GM21619 (cell line): ENCODE measurements at regions not wholly inside any gene's neighbourhood (a gene's known extent, or its start where the extent isn't known, plus 50 kb on each side); places are given as distances from the start of the nearest gene placed in this dataset.
"Not testable (repeated sequence)": the region's sequence is repeated elsewhere in the genome, so short reads cannot be mapped to it uniquely, and the experiment has no call there.

Source experiments
- ATAC-seq: cut with Tn5 transposase; IDR thresholded peaks from one replicate; pipeline ENCODE4 v1.9.1; 2021; ENCODE audit not compliant: unreplicated experiment

GRCh38 chr12:78490861-78491260 lies 373.7 kb upstream of the SYT1 start:
- no peak for ATAC-seq

- ATAC-seq, result no peak
Observed at GRCh38 chr12:78494911-78495310, 369.7 kb upstream of the SYT1 start.

GRCh38 chr12:78501825-78502224 lies 362.7 kb upstream of the SYT1 start:
- no peak for ATAC-seq

- ATAC-seq, result no peak
Observed at GRCh38 chr12:78519422-78519821, 345.2 kb upstream of the SYT1 start.

GRCh38 chr12:78530100-78530765 lies 334.3 kb upstream of the SYT1 start:
- no peak for ATAC-seq

GRCh38 chr12:78531831-78532458 lies 332.6 kb upstream of the SYT1 start:
- ATAC-seq, result no peak

- no peak for ATAC-seq
Observed at GRCh38 chr12:78534311-78534710, 330.3 kb upstream of the SYT1 start.

GRCh38 chr12:78540606-78541336 lies 323.8 kb upstream of the SYT1 start:
- no peak for ATAC-seq

- ATAC-seq, result no peak
Observed at GRCh38 chr12:78550831-78551230, 313.7 kb upstream of the SYT1 start.

GRCh38 chr12:78555802-78556201 lies 308.8 kb upstream of the SYT1 start:
- ATAC-seq, result no peak

- ATAC-seq, result no peak
Observed at GRCh38 chr12:78556651-78557050, 307.9 kb upstream of the SYT1 start.

GRCh38 chr12:78559416-78559815 lies 305.2 kb upstream of the SYT1 start:
- no peak for ATAC-seq

- ATAC-seq, result no peak
Observed at GRCh38 chr12:78559886-78560285, 304.7 kb upstream of the SYT1 start.

GRCh38 chr12:78560633-78561032 lies 303.9 kb upstream of the SYT1 start:
- no peak for ATAC-seq

GRCh38 chr12:78562368-78563205 lies 302.0 kb upstream of the SYT1 start:
- ATAC-seq, result no peak

- ATAC-seq, result no peak
Observed at GRCh38 chr12:78563826-78564225, 300.7 kb upstream of the SYT1 start.

- ATAC-seq, result no peak
Observed at GRCh38 chr12:78566456-78566855, 298.1 kb upstream of the SYT1 start.

GRCh38 chr12:78568321-78569020 lies 296.1 kb upstream of the SYT1 start:
- no peak for ATAC-seq

- ATAC-seq, result no peak
Observed at GRCh38 chr12:78571953-78572352, 292.6 kb upstream of the SYT1 start.

GRCh38 chr12:78575208-78575607 lies 289.4 kb upstream of the SYT1 start:
- ATAC-seq, result not testable (repeated sequence)

- no peak for ATAC-seq
Observed at GRCh38 chr12:78579846-78580245, 284.7 kb upstream of the SYT1 start.
